GM19395 (cell line): ENCODE measurements at regions not wholly inside any gene's neighbourhood (a gene's known extent, or its start where the extent isn't known, plus 50 kb on each side); places are given as distances from the start of the nearest gene placed in this dataset.
A peak's percentile ranks its signal among the peaks of the same experiment; 100 is the strongest.

ENCODE experiments used
- ATAC-seq: cut with Tn5 transposase; IDR thresholded peaks from one replicate; pipeline ENCODE4 v1.9.1; 2021; ENCODE audit warnings: mild to moderate bottlenecking, moderate library complexity; ENCODE audit not compliant: unreplicated experiment

- ATAC-seq = no peak
Observed at GRCh38 chr16:87067836-87068761, 249.1 kb downstream of the C16orf95 start.

DNA sequence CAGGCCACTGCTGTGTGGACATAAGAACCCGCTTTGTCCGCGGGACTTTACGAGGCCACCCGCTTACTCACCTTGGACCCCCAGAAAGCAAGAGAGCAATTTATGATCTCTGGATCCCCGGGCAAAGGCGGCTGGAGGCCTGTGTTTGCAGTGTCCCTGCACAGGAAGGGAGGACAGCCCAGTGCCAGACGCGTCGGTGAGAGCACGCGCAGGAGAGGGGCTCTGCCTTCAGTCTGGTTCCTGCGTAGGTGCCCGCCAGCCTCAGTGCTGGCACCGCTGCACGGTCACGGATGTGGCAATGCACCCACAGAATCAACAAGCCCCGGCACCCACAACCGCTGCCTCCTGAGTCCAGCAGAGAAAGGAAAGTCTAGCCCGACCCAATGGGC, 248.4 kb downstream of the C16orf95 start:
- ATAC-seq = no peak

DNA sequence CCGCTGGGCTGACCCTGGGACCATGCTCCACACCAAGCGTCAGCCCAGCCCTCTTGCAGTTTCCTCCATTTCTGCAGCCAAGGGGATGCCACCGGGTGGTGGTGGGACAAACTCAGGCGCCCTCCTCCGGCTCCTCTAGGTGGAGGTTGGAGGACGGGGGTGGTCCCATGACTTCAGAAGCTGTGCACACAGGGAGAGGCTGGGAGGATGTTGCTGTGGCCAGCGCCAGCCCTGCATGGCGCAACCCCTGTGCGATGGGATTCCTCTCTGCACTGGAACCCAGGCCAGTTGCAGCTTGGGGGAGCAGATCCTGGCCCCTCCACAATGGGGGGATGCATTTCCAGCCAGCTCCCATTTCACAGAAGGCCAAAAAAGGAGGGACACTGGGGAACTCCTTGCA, 246.5 kb downstream of the C16orf95 start:
- no peak for ATAC-seq

DNA sequence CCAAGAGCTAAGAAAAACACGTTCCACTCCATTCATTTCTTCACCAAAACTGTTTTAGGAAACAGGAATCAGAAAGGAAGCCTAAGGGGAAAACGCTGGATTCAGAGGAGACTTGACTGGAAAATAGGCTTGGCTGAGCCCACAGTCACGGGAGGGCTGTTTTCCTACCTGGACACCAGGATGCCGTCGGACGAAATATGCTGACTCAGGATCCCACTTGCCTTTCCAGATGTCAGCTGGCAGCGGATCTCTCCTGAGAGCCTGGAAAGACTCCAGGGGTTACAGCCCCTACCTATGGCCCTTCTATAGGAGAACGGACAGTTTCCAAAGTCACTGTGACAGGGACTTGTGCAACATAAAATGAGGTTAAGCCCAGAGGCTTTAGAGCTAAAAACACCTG, 245.1 kb downstream of the C16orf95 start:
- ATAC-seq = no peak

GRCh38 chr16:87074641-87075318, 242.4 kb downstream of the C16orf95 start:
- peak; percentile 71 for ATAC-seq

DNA sequence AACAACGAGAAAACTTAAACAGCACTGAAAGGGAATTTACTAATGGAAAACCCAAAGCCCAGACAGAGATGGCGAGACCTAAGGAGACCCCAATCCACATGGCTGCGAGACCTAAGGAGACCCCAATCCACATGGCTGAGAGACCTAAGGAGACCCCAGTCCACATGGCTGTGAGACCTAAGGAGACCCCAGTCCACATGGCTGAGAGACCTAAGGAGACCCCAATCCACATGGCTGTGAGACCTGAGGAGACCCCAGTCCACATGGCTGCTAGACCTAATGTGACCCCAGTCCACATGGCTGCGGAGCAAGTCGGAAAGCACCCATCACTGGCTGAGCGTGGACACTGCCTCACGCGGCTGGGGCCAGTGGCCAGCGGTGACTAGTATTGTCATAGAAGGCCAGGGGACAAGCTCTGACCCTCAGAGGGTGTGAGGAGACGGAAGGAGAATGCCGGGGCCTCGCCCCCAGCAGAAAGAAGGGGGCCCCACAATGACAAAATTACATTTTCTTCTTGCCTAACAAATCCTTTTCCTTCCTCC, 241.8 kb downstream of the C16orf95 start:
- ATAC-seq = no peak

DNA sequence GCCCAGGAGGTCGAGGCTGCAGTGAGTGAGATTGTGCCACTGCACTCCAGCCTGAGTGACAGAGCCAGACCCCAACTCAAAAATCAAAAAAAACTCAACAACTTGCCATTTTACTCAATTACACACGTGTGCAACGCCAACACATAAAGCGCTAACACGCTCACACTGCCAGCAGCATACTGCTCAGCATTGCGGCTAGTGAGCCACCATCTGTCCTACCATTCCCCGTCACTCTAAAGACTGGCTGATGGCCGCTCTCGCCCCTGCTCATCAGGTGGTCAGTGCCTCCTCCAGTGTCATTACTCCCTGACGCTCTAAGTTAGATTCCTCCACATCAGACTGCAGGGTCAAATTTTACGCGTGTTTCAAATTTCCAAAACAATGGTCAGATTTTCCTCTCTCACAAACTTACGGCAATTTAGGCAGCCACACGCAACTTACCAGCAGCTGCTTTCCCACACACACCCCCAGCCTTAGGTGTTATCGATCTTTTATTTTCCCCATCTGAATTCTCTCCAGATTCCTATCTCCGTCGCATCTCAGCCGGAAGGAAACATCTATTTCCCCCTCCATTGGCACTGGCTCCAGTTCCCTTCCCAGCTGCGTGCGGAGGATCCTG, 240.8 kb downstream of the C16orf95 start:
- ATAC-seq = no peak

DNA sequence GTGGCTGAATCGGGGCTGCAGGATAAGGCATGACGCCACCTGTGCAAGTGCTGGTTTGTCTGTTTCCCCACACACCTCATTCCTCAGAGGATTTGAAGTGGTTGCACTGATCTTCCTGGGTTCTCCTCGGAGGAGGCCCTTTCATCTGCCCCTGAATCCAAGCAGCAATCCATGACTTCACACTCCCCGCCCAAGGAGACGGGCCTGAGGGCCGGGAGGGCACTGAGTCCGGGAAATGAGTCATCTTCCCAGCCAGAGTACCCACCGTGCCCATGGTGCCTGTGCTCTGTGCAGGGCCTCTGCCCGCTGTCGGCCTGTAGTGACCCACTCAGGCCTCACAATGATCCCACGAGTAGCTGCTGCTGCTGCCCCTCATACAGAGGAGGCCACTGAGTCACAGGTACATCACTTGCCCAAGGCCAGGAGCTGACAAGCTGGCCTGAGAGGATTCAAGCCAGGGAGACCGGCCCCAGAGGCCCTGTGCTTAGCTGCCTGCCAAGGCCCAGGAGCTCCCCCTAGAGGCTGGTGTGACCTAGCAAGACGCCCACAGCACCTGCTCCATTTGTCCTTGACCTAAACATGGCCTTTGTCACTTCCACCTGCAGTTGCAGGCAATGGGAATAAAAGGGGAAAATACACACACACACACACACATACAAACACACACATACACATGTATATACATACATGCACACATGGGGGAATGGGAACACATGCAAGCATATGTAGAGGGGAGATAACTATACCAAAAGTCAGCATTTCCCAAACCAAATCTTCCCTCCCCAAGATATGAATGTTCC, 240.0 kb downstream of the C16orf95 start:
- no peak for ATAC-seq

DNA sequence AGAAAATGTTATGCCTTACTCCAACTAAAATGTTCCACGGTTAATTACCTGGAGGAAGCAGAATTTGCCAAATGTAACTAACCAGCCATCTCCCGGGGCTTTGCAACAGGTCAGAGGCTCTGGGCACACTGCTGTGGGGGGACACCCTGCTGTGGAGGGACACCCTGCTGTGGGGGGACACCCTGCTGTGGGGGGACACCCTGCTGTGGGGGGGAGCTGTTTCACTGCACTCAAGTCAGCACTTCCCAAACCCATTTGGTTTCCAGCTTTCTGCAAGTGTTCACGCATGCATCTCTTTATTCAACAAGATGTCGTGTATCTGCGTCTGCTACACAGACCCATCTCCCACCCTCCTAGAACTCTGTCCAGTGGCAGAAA, 239.5 kb downstream of the C16orf95 start:
- ATAC-seq = no peak

DNA sequence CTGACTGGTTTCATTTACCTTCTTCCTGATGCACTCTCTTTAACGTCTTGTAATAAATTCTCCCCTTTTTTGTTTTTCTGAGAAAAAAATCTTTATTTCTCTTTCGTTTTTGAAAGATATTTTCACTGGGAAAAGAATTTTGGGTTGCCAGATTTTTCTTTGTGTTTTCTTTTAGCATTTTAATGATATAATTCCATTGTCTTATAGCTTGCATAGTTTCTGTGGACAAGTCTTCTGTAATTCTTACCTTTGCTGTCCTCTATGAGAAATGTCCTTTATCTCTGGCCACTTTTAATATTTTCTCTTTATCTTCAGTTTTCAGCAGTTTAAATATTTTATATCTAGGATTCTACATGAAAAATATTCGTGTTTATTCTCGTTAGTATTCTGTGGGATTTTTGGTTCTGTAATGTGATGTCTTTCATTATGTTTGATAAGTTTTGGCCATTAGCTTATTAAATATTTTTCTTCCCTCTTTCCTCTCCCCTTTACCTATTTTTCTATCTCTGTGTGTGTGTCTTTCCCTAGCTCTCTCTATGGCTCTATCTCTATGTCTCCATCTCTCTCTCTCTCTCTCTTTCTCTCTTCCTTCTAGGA, 236.5 kb downstream of the C16orf95 start:
- no peak for ATAC-seq

GRCh38 chr16:87085441-87085840, 231.8 kb downstream of the C16orf95 start:
- ATAC-seq = no peak

- ATAC-seq = no peak
Observed at GRCh38 chr16:87086156-87086555, 231.0 kb downstream of the C16orf95 start.

- no peak for ATAC-seq
Observed at GRCh38 chr16:87086575-87086974, 230.6 kb downstream of the C16orf95 start.

DNA sequence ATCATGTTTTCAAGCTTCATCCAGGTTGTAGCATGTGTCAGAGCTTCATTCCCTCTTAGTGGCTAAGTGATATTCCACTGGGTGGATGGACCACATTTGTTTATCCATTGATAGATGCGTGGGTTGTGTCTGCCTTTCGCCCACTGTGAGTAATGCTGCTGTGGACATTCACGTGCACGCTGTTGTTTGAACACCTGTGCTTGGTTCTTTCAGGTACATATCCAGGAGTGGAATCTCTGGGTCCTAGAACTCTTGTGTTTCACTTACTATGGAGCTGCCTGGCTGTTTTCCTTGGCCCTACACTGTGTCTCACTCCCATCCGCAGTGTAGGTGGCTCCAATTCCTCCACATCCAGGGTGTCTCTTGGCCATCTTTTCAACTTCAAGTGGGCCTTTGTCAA, 224.2 kb downstream of the C16orf95 start:
- ATAC-seq = no peak

DNA sequence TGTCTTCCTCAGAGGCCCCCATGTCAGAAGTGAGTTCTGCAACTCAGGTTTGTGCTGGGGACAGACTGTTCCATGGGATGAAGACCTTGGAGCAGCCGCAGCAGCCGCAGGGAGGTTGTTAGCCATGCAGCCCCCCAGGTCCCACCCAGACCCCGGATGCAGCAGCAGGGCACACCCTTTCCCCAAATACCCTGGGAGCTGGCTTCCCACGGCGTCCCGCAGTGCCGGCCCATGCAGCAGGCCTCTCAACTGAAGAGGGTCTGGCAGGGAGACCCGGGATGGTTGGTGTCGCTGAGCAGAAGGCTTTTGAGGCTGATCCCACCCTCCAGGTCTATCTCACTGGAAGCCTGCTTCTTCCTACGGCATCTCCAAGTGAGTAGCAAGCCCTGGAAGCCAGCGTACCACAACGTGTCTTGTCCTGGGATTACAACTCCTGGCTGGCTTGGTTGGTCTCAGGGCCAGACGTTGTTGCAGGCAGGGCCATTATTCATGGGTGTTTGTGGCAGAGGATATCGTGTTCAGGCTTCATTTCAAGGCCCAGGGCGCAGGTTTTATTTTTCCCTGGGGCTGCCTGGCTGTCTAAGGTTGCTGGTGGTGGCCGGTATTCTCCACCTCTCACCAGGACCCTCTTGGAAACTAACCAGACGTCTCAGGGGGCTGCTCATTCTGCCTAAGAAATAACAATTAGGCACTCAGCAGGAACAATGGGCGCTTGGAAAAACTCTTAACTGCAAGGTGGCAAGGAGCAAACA, 223.2 kb downstream of the C16orf95 start:
- ATAC-seq = no peak

DNA sequence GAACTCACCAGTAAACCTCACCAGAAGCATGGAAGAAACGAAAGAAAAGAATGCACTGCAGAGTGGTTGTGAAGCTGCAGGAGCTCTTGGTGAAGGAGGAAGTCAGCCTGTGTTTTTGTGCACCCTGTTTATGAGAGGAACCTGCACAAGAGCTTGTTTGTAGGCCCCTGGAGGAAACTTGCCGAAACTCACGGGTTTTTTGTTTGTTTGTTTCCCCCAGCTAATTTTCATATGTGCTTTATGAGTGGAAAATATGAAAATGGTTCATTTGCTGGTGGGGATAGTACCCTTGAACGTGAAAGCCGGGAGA, 222.7 kb downstream of the C16orf95 start:
- ATAC-seq = no peak

GRCh38 chr16:87095271-87095670, 221.9 kb downstream of the C16orf95 start:
- ATAC-seq = no peak

DNA sequence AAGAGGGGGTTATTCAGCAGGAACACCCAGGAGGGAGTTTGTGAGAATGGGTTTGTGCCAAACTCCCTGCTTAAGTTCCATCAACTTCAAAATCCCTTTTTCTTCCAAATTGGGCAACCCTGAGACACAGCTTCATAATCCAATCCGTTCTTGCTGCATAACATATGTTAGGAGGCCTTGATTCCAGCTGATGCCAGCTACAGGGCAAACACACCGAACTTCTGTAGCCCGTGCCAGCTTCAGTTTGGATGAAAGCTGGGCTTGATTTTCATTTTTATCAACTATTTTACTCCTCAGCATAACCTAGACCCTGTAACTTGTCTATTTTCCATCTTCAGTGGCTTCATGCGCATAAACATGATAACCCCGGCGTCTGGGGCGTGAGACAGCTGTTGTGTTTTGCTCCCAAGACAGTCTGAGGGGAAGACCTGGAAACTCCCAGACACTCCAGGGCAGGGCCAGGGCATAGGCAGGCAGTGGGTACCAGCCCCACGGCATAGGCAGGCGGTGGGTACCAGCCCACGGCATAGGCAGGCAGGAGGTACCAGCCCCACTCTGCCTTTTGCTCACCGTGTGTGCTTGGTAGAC, 220.4 kb downstream of the C16orf95 start:
- ATAC-seq = no peak

- no peak for ATAC-seq
Observed at GRCh38 chr16:87098361-87098760, 218.8 kb downstream of the C16orf95 start.
